A549 (cell line): ENCODE measurements at regions not wholly inside any gene's neighbourhood (a gene's known extent, or its start where the extent isn't known, plus 50 kb on each side); places are given as distances from the start of the nearest gene placed in this dataset.

Source experiments
- ATAC-seq, 2 experiments: fragments of 200-7000 bp in 1 of 2; fragments of >200 bp in 1 of 2; cut with Nextera tagmentation in 1 of 2; cut with Tn5 transposase in 1 of 2; 3 replicates each; pipeline versions ENCODE4 v1.8.0 to v1.9.1; 2018 to 2020; ENCODE audit warnings: mild to moderate bottlenecking in 1 of 2, moderate library complexity in 1 of 2
- CTCF ChIA-PET: fragments of 300-600 bp; sonication (Branson Sonifier 250); formaldehyde crosslinking; extraction: SDS; loops from one replicate; lab custom pipeline; 2021; ENCODE audit warnings: antibody characterized with exemption, inconsistent platforms; lab: Yijun Ruan, JAX
- POLR2A ChIA-PET: fragments of 350-600 bp; formaldehyde crosslinking; extraction: SDS; loops from one replicate; lab custom pipeline; 2021; ENCODE audit warnings: antibody characterized with exemption, inconsistent platforms; lab: Yijun Ruan, JAX
- DNase-seq, 2 experiments: peaks; one replicate each; pipeline versions ENCODE4 v3.0.0 to v3.0.0-alpha.2; 2011 to 2016; ENCODE audit warnings: low read depth in 1 of 2, low spot score in 1 of 2
- FAIRE-seq: peaks from 2 replicates; lab custom pipeline; 2011; peaks lifted over from hg19 to GRCh38; lab: Jason Lieb, UNC
- H3K27ac ChIP-seq, 2 experiments: fragments of >200 bp; sonication (Bioruptor Twin); formaldehyde crosslinking; 3 replicates each; pipeline ENCODE4 v1.5.1; 2016 to 2017
- H3K4me1 ChIP-seq: fragments of >200 bp; sonication (Bioruptor Twin); formaldehyde crosslinking; 3 replicates; pipeline ENCODE4 v1.6.1; 2016
- H3K4me2 ChIP-seq: fragments of >200 bp; sonication (Bioruptor Twin); formaldehyde crosslinking; 3 replicates; pipeline ENCODE4 v1.6.1; 2016
- H3K4me3 ChIP-seq: fragments of >200 bp; sonication (Bioruptor Twin); formaldehyde crosslinking; 3 replicates; pipeline ENCODE4 v1.5.1; 2016
- H3K9me3 ChIP-seq: fragments of >200 bp; sonication (Bioruptor Twin); formaldehyde crosslinking; 3 replicates; pipeline ENCODE4 v1.6.1; 2016
- CBX2 ChIP-seq: fragments of 200-600 bp; sonication (generic); IDR thresholded peaks from 2 replicates; pipeline ENCODE4 v1.6.1; 2016; ENCODE audit warnings: low read depth, mild to moderate bottlenecking, borderline replicate concordance
- CEBPB ChIP-seq, 2 experiments: fragments of >200 bp in 1 of 2; sonication (Bioruptor Twin) in 1 of 2; formaldehyde crosslinking in 1 of 2; IDR thresholded peaks; 2 replicates each; pipeline ENCODE4 v1.6.1; 2012 to 2016
- E2F6 ChIP-seq: IDR thresholded peaks from 2 replicates; pipeline ENCODE4 v1.6.1; 2012; ENCODE audit warnings: low read depth, borderline replicate concordance
- ELK1 ChIP-seq: fragments of 150-350 bp; IDR thresholded peaks from 2 replicates; pipeline ENCODE4 v1.6.1; 2014; ENCODE audit warnings: low read depth, mild to moderate bottlenecking, low read length
- EP300 ChIP-seq, 2 experiments: fragments of >200 bp; sonication (Bioruptor Twin); formaldehyde crosslinking; IDR thresholded peaks; 2 replicates in 1 of 2; 3 replicates in 1 of 2; pipeline ENCODE4 v1.6.1; 2016 to 2017
- HDAC2 ChIP-seq: fragments of 200-600 bp; sonication (generic); IDR thresholded peaks from 2 replicates; pipeline ENCODE4 v1.6.1; 2016
- HEYL ChIP-seq: fragments of 250-450 bp; sonication (Bioruptor Pico); IDR thresholded peaks from 2 replicates; pipeline ENCODE4 v1.8.0; 2021; ENCODE audit warnings: mild to moderate bottlenecking, moderate library complexity
- MAFK ChIP-seq: fragments of 450-650 bp; IDR thresholded peaks from 2 replicates; pipeline ENCODE4 v1.6.1; 2014; ENCODE audit not compliant: partially characterized antibody
- MAZ ChIP-seq: fragments of 150-350 bp; IDR thresholded peaks from 2 replicates; pipeline ENCODE4 v1.6.1; 2014; ENCODE audit warnings: antibody characterized with exemption, low read depth, low read length, borderline replicate concordance
- PBX3 ChIP-seq: IDR thresholded peaks from 2 replicates; pipeline ENCODE4 v1.6.1; 2012
- POLR2A ChIP-seq: IDR thresholded peaks from 2 replicates; pipeline ENCODE4 v1.6.1; 2012; ENCODE audit warnings: mild to moderate bottlenecking, low read length
- RARB ChIP-seq: fragments of 250-450 bp; sonication (Bioruptor Pico); IDR thresholded peaks from 2 replicates; pipeline ENCODE4 v1.8.0; 2021; ENCODE audit warnings: mild to moderate bottlenecking, moderate library complexity
- RCOR1 ChIP-seq: fragments of 150-350 bp; IDR thresholded peaks from 2 replicates; pipeline ENCODE4 v1.6.1; 2014; ENCODE audit warnings: antibody characterized with exemption, low read length, low read depth
- REST ChIP-seq: fragments of 200-600 bp; sonication (generic); IDR thresholded peaks from 2 replicates; pipeline ENCODE4 v1.6.1; 2016; ENCODE audit warnings: antibody characterized with exemption, mild to moderate bottlenecking, moderate library complexity
- RFX5 ChIP-seq: fragments of 450-650 bp; IDR thresholded peaks from 2 replicates; pipeline ENCODE4 v1.7.1; 2014; ENCODE audit warnings: antibody characterized with exemption, mild to moderate bottlenecking, moderate library complexity
- ZFP36 ChIP-seq: fragments of 450-650 bp; IDR thresholded peaks from 2 replicates; pipeline ENCODE4 v1.6.1; 2014; ENCODE audit warnings: borderline replicate concordance; ENCODE audit not compliant: partially characterized antibody
- ZNF302 ChIP-seq: fragments of 250-450 bp; sonication (Bioruptor Pico); IDR thresholded peaks from 2 replicates; pipeline ENCODE4 v1.9.0; 2021; ENCODE audit warnings: inconsistent platforms, mild to moderate bottlenecking, moderate library complexity
- WGBS: methylation state at CpG from one replicate; pipeline ENCODE4 v1.1.6; 2017; ENCODE audit errors: missing lambda C conversion rate; 5-methylcytosine and 5-hydroxymethylcytosine counted together

GRCh38 chr2:16168506-16169264 is 228.3 kb downstream of the MYCN start:
- Histone ChIP-seq H3K4me3 (no peak overlapping the region), H3K4me2 (no peak overlapping the region), H3K27ac (no peak overlapping the region), H3K9me3 (0 out of 3 replicates have a peak, but pooled peaks cover 2% of the 10 kb centered on the region), H3K4me1 (no peaks in the 10 kb centered on the region)
- WGBS = 80% methylated on average over 24 of the region's 24 CpGs
- CTCF ChIA-PET = no interaction called here
- TF ChIP-seq CBX2 (no peak), RARB (no peak), ELK1 (no peak), RCOR1 (no peak), RFX5 (no peak), HEYL (CRISPR knock-in tag) (no peak), POLR2A (no peak), MAFK (no peak), HDAC2 (no peak), ZNF302 (CRISPR knock-in tag) (no peak), PBX3 (no peak)
- POLR2A ChIA-PET = no interaction called here
- ATAC-seq (no peak), FAIRE-seq (no peak), DNase-seq (no peak)

- no peak for TF ChIP-seq MAZ
- no peak for TF ChIP-seq HEYL (CRISPR knock-in tag)
- TF ChIP-seq E2F6 = no peak
- no peak for TF ChIP-seq CEBPB (IDR thresholded peaks at IDR 0.05)
- TF ChIP-seq ZFP36 = no peak
- TF ChIP-seq RARB = no peak
- TF ChIP-seq REST = no peak
- no peak for TF ChIP-seq HDAC2
- TF ChIP-seq ELK1 = no peak
- no peak for TF ChIP-seq EP300 (IDR thresholded peaks at IDR 0.05)
- Histone ChIP-seq H3K4me1 (no peaks in the 10 kb centered on the region), H3K4me3 (no peak overlapping the region), H3K4me2 (no peak overlapping the region), H3K9me3 (0 out of 3 replicates have a peak, but pooled peaks cover 2% of the 10 kb centered on the region), H3K27ac (no peak overlapping the region)
- WGBS = 47% methylated on average over 7 of the region's 7 CpGs
- ATAC-seq = no peak
- DNase-seq = no peak
- ChIA-PET CTCF (no interaction called here), POLR2A (no interaction called here)
- FAIRE-seq = no peak
These were observed 227.6 kb downstream of the MYCN start for GRCh38 chr2:16167870-16168426.
